Upper lobe of left lung (tissue), 6 donors: ENCODE measurements at regions not wholly inside any gene's neighbourhood (a gene's known extent, or its start where the extent isn't known, plus 50 kb on each side); places are given as distances from the start of the nearest gene placed in this dataset.

Experiments
- ATAC-seq, 2 donors: fragments of 200-7000 bp; cut with Tn5 transposase; one replicate each; pipeline ENCODE4 v1.9.1; 2022; ENCODE audit warnings: mild to moderate bottlenecking in 2 of 2, moderate library complexity in 2 of 2; ENCODE audit not compliant: low FRiP score in 2 of 2
- DNase-seq, 2 donors: peaks; one replicate each; pipeline ENCODE4 v3.0.0-alpha.2; 2019 to 2020
- H3K27ac ChIP-seq, 4 donors: fragments of 200-600 bp; sonication (generic); one replicate each; pipeline ENCODE4 v1.5.1; 2016 to 2019
- H3K27me3 ChIP-seq, 4 donors: fragments of 200-600 bp; sonication (generic); one replicate each; pipeline ENCODE4 v1.5.1; 2017 to 2019
- H3K36me3 ChIP-seq, 4 donors: fragments of 200-600 bp; sonication (generic); one replicate each; pipeline ENCODE4 v1.5.1; 2016 to 2019
- H3K4me1 ChIP-seq, 4 donors: fragments of 200-600 bp; sonication (generic); one replicate each; pipeline ENCODE4 v1.5.1; 2018 to 2019
- H3K4me3 ChIP-seq, 4 donors: fragments of 200-600 bp; sonication (generic); one replicate each; pipeline ENCODE4 v1.5.1; 2017 to 2019; ENCODE audit warnings: mild to moderate bottlenecking in 2 of 4, moderate library complexity in 1 of 4
- H3K9me3 ChIP-seq, 4 donors: fragments of 200-600 bp; sonication (generic); one replicate each; pipeline ENCODE4 v1.5.1; 2018 to 2019
- CTCF ChIP-seq, 6 experiments: fragments of 450-650 bp in 4 of 6; fragments of 200-600 bp in 2 of 6; sonication (generic) in 2 of 6; IDR thresholded peaks; one replicate each; pipeline ENCODE4 v1.5.1; 2016 to 2019; ENCODE audit warnings: antibody characterized with exemption in 6 of 6
- EP300 ChIP-seq, 4 donors: sonication (generic); formaldehyde crosslinking; IDR thresholded peaks; one replicate each; pipeline ENCODE4 v1.5.1; 2017; ENCODE audit warnings: antibody characterized with exemption in 4 of 4, control low read depth in 2 of 4
- POLR2A ChIP-seq, 4 donors: fragments of 450-650 bp; IDR thresholded peaks; one replicate each; pipeline ENCODE4 v1.5.1; 2016 to 2017; ENCODE audit warnings: antibody characterized with exemption in 4 of 4, mild to moderate bottlenecking in 2 of 4
- POLR2AphosphoS5 ChIP-seq, 2 donors: sonication (generic); formaldehyde crosslinking; IDR thresholded peaks; one replicate each; pipeline ENCODE4 v1.5.1; 2017; ENCODE audit warnings: antibody characterized with exemption in 2 of 2
- WGBS, 2 donors: methylation state at CpG; one replicate each; pipeline ENCODE4 v1.1.5; 2017 to 2018; 5-methylcytosine and 5-hydroxymethylcytosine counted together
- donor health status: DM: no; HTN: no; CAD: no; lungs with moderate emphysema.
- donor health status: DM: no; HTN: yes; CAD: no; lungs with severe emphysema.

GRCh38 chr15:46229263-46229662, 594.4 kb downstream of the SQOR start:
- H3K9me3 ChIP-seq, result no peaks in the 10 kb centered on the region
- 28 to 77% methylated on average over 1 of the region's 1 CpG for WGBS, 2 donors
- DNase-seq (no peak), ATAC-seq (no peak)
- H3K4me1 ChIP-seq, result no peaks in the 10 kb centered on the region
- H3K36me3 ChIP-seq, result no peaks in the 10 kb centered on the region
- no peak for TF ChIP-seq CTCF (IDR thresholded peaks at IDR 0.05)
- TF ChIP-seq EP300 (IDR thresholded peaks at IDR 0.05), result no peak
- no peak for TF ChIP-seq POLR2A (IDR thresholded peaks at IDR 0.05)
- TF ChIP-seq POLR2AphosphoS5 (IDR thresholded peaks at IDR 0.05), result no peak
- H3K4me3 ChIP-seq, result no peak overlapping the region
- H3K27ac ChIP-seq, result no peak overlapping the region
- H3K27me3 ChIP-seq, result no peaks in the 10 kb centered on the region

- Histone ChIP-seq H3K36me3 (no peaks in the 10 kb centered on the region), H3K9me3 (no peaks in the 10 kb centered on the region), H3K4me1 (no peaks in the 10 kb centered on the region), H3K4me3 (no peak overlapping the region), H3K27me3 (no peaks in the 10 kb centered on the region), H3K27ac (no peak overlapping the region)
- no peak for TF ChIP-seq POLR2AphosphoS5 (IDR thresholded peaks at IDR 0.05)
- no peak for DNase-seq
- WGBS, 2 donors, result 78 to 88% methylated on average over 5 of the region's 5 CpGs
- ATAC-seq, result no peak
Measured at GRCh38 chr15:46231786-46232185, 597.0 kb downstream of the SQOR start.

- no peak for ATAC-seq
- Histone ChIP-seq H3K36me3 (no peaks in the 10 kb centered on the region), H3K4me3 (no peak overlapping the region), H3K4me1 (no peaks in the 10 kb centered on the region), H3K9me3 (no peaks in the 10 kb centered on the region), H3K27me3 (no peaks in the 10 kb centered on the region), H3K27ac (no peak overlapping the region)
- TF ChIP-seq CTCF (IDR thresholded peaks at IDR 0.05) (no peak), EP300 (IDR thresholded peaks at IDR 0.05) (no peak), POLR2A (IDR thresholded peaks at IDR 0.05) (no peak), POLR2AphosphoS5 (IDR thresholded peaks at IDR 0.05) (no peak)
- 61 to 90% methylated on average over 2 of the region's 2 CpGs for WGBS, 2 donors
- DNase-seq, result no peak
Measured at GRCh38 chr15:46232471-46232870, 597.6 kb downstream of the SQOR start.

- 58 to 75% methylated on average over 1 of the region's 1 CpG for WGBS, 2 donors
- Histone ChIP-seq H3K36me3 (no peaks in the 10 kb centered on the region), H3K9me3 (no peaks in the 10 kb centered on the region), H3K4me1 (no peaks in the 10 kb centered on the region), H3K27ac (no peak overlapping the region), H3K4me3 (no peak overlapping the region), H3K27me3 (no peaks in the 10 kb centered on the region)
- DNase-seq (no peak), ATAC-seq (no peak)
- TF ChIP-seq POLR2A (IDR thresholded peaks at IDR 0.05) (no peak), POLR2AphosphoS5 (IDR thresholded peaks at IDR 0.05) (no peak), CTCF (IDR thresholded peaks at IDR 0.05) (no peak), EP300 (IDR thresholded peaks at IDR 0.05) (no peak)
Measured at GRCh38 chr15:46242935-46243334, 608.1 kb downstream of the SQOR start.

- DNase-seq, result no peak
- no peaks in the 10 kb centered on the region for H3K27me3 ChIP-seq
- TF ChIP-seq EP300 (IDR thresholded peaks at IDR 0.05), result no peak
- TF ChIP-seq POLR2A (IDR thresholded peaks at IDR 0.05), result no peak
- no peak for TF ChIP-seq CTCF (IDR thresholded peaks at IDR 0.05)
- no peak for TF ChIP-seq POLR2AphosphoS5 (IDR thresholded peaks at IDR 0.05)
- 59 to 65% methylated on average over 3 of the region's 3 CpGs for WGBS, 2 donors
- no peaks in the 10 kb centered on the region for H3K4me1 ChIP-seq
- H3K9me3 ChIP-seq, result no peaks in the 10 kb centered on the region
- H3K27ac ChIP-seq, result no peak overlapping the region
- H3K4me3 ChIP-seq, result no peak overlapping the region
- no peaks in the 10 kb centered on the region for H3K36me3 ChIP-seq
- ATAC-seq, result no peak
Measured at GRCh38 chr15:46251903-46252302, 617.1 kb downstream of the SQOR start.
